ENCODE measurements at regions not wholly inside any gene's neighbourhood (a gene's known extent, or its start where the extent isn't known, plus 50 kb on each side); places are given as distances from the start of the nearest gene placed in this dataset.

- no peak overlapping the region for H3K4me3 Mint-ChIP-seq
- H3K9me3 Mint-ChIP-seq, result no peaks in the 10 kb centered on the region
- H3K27me3 Mint-ChIP-seq (ENCODE audit: low read depth), result no peaks in the 10 kb centered on the region
- TF ChIP-seq CTCF (IDR thresholded peaks at IDR 0.05; ENCODE audit: unreplicated experiment in 3 of 3), result no peak
- no peaks in the 10 kb centered on the region for H3K36me3 Mint-ChIP-seq (ENCODE audit: low read depth)
- no peak overlapping the region for H3K27ac Mint-ChIP-seq
- no peaks in the 10 kb centered on the region for H3K4me1 Mint-ChIP-seq
These were observed 289.6 kb downstream of the POM121L12 start for GRCh38 chr7:53325061-53325460.

DNA sequence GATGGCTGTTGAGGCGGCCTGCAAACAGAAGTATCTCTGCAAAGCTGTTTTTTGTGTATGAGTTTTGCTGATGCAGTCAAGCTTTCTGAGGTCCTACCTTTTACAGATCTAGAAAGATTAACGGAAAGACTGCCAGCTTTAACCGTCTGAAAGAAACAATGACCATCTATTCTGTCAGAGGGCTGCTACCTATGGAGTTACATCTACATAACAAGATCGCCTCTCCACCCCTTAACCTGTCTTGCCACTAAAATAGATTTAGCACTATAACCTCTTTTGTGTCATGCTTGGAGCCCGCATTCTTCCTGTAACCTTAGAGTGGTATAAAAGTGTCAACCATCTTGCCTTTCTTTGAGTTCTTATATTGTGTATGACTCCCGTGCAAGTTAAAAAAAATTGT lies 291.2 kb downstream of the POM121L12 start:
- Mint-ChIP-seq H3K4me3 (no peak overlapping the region), H3K36me3 (ENCODE audit: low read depth) (no peaks in the 10 kb centered on the region), H3K4me1 (no peaks in the 10 kb centered on the region), H3K27ac (no peak overlapping the region), H3K27me3 (ENCODE audit: low read depth) (no peaks in the 10 kb centered on the region), H3K9me3 (no peaks in the 10 kb centered on the region)
- no peak for TF ChIP-seq CTCF (IDR thresholded peaks at IDR 0.05; ENCODE audit: unreplicated experiment in 3 of 3)

DNA sequence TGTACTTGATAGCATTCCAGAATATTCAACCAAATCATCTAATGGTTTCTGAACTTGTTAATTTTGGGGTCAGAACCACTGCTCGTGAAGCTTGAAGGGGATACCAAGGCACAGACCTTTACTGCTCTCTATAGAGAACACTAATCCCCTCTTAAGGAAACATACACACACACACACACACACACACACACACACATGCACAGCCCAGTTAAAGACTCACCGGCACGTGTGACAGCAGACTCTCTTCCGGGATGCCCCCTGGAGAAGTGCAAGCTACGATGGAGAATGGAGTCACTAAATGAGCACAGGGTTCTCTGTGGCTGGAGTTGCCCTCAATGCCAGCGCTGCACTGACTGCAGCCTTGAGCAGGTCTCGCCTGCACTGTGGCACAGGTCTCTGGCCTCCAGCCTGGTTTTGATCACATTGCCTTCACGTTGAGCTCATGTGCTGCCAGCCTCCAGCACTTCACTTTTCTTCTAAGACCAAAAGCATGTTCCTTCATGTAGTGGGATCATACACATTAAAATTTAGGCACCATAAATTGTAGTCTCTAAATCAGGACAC lies 300.8 kb downstream of the POM121L12 start:
- H3K4me3 Mint-ChIP-seq, result no peak overlapping the region
- H3K36me3 Mint-ChIP-seq (ENCODE audit: low read depth), result no peaks in the 10 kb centered on the region
- no peak for TF ChIP-seq CTCF (IDR thresholded peaks at IDR 0.05; ENCODE audit: unreplicated experiment in 3 of 3)
- H3K4me1 Mint-ChIP-seq, result no peaks in the 10 kb centered on the region
- peaks cover 3% of the 10 kb centered on the region for H3K27me3 Mint-ChIP-seq (ENCODE audit: low read depth)
- no peak overlapping the region for H3K27ac Mint-ChIP-seq
- H3K9me3 Mint-ChIP-seq, result peaks cover 7% of the 10 kb centered on the region

DNA sequence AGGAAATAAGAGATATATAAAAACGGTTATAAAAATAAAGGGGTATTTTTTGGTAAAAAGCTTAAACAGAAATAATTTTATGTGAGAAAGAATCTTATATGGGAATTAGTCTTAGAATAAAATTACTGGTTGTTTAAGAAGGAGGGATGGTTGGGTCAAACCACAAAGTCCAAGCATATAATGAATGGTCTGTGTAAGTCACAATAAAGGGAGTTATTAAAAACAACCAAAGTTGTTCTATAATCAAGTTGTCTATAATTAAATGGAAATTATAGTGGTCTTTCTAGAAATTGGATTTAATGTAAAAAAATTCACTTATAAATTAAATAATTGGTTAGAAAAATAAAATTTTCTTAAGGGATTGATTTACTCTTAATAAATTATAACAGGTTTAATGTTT lies 304.8 kb downstream of the POM121L12 start:
- H3K4me1 Mint-ChIP-seq, result no peaks in the 10 kb centered on the region
- H3K36me3 Mint-ChIP-seq (ENCODE audit: low read depth), result no peaks in the 10 kb centered on the region
- H3K27me3 Mint-ChIP-seq (ENCODE audit: low read depth), result peaks cover 3% of the 10 kb centered on the region
- H3K9me3 Mint-ChIP-seq, result peaks cover 18% of the 10 kb centered on the region
- H3K4me3 Mint-ChIP-seq, result no peak overlapping the region
- no peak overlapping the region for H3K27ac Mint-ChIP-seq
- TF ChIP-seq CTCF (IDR thresholded peaks at IDR 0.05; ENCODE audit: unreplicated experiment in 3 of 3), result no peak

GRCh38 chr7:53350241-53350640 lies 314.8 kb downstream of the POM121L12 start:
- TF ChIP-seq CTCF (IDR thresholded peaks at IDR 0.05; ENCODE audit: unreplicated experiment in 3 of 3), result peak; percentile 41 to 63 (median 42)
- no peak overlapping the region for H3K27ac Mint-ChIP-seq
- H3K36me3 Mint-ChIP-seq (ENCODE audit: low read depth), result no peaks in the 10 kb centered on the region

GRCh38 chr7:53351681-53352080 lies 316.2 kb downstream of the POM121L12 start:
- no peaks in the 10 kb centered on the region for H3K27me3 Mint-ChIP-seq (ENCODE audit: low read depth)
- no peak overlapping the region for H3K4me3 Mint-ChIP-seq
- no peak overlapping the region for H3K27ac Mint-ChIP-seq
- no peak for TF ChIP-seq CTCF (IDR thresholded peaks at IDR 0.05; ENCODE audit: unreplicated experiment in 3 of 3)
- no peaks in the 10 kb centered on the region for H3K36me3 Mint-ChIP-seq (ENCODE audit: low read depth)
- H3K4me1 Mint-ChIP-seq, result no peaks in the 10 kb centered on the region
- no peaks in the 10 kb centered on the region for H3K9me3 Mint-ChIP-seq

More at GRCh38 chr7:53350241-53350640, 314.8 kb downstream of the POM121L12 start:
- no peaks in the 10 kb centered on the region for H3K27me3 Mint-ChIP-seq (ENCODE audit: low read depth)
- no peaks in the 10 kb centered on the region for H3K9me3 Mint-ChIP-seq
- H3K4me1 Mint-ChIP-seq, result no peaks in the 10 kb centered on the region
- H3K4me3 Mint-ChIP-seq, result no peak overlapping the region
